ENCODE measurements at regions not wholly inside any gene's neighbourhood (a gene's known extent, or its start where the extent isn't known, plus 50 kb on each side); places are given as distances from the start of the nearest gene placed in this dataset. TPM values are rescaled to one million over a fixed set of nuclear protein-coding genes. Genes with fewer than 3 reads are reported as not detected.
"Not testable (repeated sequence)": the region's sequence is repeated elsewhere in the genome, so short reads cannot be mapped to it uniquely, and the experiment has no call there.

DNA sequence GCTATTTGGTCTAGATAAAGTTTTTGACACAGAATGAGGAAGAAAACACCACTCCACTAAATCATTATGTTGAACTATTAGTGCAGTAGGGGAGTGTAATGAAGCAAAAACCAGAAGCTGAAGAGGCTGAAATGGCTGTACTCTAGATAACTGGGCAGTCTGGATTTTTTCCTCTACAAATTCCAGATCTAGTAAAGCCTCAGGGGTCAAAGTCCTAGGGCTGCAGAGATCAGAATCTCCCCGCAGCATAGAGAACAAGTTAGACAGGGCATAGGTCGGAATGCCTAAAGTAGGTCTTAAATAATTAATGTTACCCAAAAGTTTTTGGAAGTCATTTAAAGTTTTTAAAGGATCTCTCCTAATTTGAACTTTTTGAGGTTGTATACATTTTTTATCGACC, 180.9 kb downstream of the OTOP1 start:
- DNase-seq: not testable (repeated sequence)

DNA sequence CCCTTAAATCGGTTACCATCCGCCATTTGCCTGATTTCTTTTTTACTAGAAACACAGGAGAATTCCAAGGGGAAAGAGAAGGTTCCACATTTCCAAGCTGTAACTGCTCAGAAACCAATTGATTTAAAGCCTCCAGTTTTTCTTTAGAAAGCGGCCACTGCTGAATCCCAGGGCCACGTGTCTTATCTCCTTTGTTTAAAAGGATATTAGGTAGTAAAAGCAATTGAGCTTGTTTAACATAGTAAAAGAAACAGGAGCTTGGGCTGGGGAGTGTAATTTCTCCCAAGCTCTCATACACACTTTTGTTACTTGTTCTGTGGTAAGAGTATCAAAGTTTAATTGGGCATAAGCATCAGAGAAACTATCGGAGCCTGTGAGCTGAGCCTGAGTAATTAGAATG, 180.0 kb downstream of the OTOP1 start:
- DNase-seq: not testable (repeated sequence)

- not testable (repeated sequence) for DNase-seq
These were observed 179.5 kb downstream of the OTOP1 start for GRCh38 chr4:4047202-4047601.

- DNase-seq: not testable (repeated sequence)
These were observed 178.5 kb downstream of the OTOP1 start for GRCh38 chr4:4048227-4048626.

- DNase-seq: not testable (repeated sequence)
These were observed 175.9 kb downstream of the OTOP1 start for GRCh38 chr4:4050781-4051180.

DNA sequence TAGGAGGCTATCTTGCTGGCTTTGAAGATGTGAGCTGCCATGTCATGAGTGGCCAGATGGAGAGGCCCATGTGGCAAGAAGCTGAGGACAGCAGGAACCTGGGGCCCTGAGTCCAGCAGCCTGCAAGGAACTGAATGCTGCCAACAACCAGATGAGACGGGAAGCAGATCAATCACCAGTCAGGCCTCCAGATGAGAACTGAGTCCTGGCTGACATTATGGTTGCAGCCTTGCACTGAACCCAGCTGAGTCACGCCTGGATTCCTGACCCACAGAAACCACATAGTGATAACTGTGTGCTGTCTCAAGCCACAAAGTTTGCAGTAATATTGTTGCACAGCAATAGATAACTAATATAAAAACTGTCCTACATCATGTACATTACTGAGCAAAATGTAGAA, 173.8 kb downstream of the OTOP1 start:
- not testable (repeated sequence) for DNase-seq

DNA sequence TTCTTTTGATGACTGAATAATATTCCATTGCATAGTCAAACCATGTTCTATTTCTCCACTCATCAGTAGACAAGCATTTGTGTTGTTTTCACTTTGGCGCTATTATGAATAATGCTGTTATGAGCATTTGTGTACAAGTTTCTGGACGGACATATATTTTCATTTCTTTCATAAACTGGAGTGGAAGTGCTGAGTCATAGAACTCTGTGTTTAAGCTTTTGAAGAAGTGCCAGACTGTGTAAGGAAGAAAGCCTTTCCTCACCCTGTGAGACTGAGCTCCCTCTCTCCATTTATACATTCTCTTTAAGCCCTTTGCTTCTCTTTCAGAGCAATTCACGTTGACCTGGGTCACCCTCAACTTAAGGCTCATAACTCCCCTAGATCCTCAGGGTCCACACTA, 169.5 kb downstream of the OTOP1 start:
- DNase-seq: not testable (repeated sequence)

DNA sequence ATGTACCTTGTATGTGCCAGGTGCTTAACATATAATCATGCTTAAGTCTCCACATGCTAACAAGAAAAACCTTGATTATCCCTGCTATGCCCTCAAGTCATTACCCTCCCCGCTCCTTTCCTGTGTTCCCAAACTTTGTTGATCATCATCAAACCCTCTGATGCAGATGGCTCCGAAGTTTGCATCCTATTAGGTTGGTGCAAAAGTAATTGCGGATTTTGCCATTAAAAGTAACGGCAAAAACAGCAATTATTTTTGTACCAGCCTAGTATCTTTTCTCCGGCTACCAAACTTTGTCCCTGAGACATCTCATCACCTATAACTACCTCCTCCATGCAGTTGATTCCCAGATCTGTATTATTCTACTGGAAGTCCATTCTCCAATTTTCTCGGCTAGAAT, 142.6 kb downstream of the OTOP1 start:
- DNase-seq: not testable (repeated sequence)

DNA sequence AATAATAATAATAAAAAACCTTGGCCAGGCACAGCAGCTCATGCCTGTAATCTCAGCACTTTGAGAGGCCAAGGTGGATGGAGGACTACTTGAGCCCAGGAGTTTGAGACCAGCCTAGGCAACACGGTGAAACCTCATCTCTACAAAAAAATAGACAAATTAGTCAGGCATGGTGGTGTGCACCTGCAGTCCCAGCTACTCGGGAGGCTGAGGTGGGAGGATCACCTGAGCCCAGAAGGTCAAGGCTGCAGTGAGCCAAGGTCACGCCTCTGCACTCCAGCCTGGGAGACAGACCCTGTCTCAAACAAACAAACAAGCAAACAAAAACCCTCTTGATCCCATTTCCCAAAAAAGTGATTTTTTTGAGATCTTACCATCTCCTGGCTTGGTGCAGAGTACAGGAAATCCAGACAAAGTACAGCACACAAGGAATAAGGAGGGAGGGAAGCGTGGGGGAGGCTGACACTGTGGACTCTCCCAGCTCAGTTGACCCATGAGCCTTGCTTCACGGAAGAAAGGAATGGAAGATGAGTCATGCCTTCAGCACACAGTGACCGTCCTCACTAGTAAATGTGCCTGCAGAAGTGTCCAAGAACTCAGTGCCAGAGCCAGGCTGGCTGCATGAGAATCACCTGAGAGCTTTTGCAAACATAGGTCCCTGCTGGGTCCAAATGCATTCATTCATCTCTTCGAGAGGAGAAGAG, 136.9 kb downstream of the OTOP1 start:
- not testable (repeated sequence) for DNase-seq

DNA sequence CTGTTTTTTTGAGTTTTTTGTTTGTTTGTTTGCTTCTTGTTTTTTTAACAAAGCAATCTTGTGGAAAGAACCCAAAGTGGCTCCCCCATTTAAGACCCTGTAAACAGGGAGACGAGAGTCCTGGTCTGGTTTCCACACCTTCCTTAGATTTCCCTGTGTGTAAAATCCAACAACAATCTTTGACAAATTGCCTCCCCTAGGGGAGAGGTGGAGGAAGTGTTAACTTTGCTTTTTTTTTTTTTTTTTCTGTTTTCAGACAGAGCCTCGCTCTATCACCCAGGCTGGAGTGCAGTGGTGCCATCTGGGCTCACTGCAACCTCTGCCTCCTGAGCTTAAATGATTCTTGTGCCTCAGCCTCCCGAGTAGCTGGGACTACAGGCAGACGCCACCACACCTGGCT, 136.0 kb downstream of the OTOP1 start:
- DNase-seq: not testable (repeated sequence)

- not testable (repeated sequence) for DNase-seq
These were observed 134.6 kb downstream of the OTOP1 start for GRCh38 chr4:4092159-4092558.

GRCh38 chr4:4099610-4100009, 127.1 kb downstream of the OTOP1 start:
- not testable (repeated sequence) for DNase-seq

GRCh38 chr4:4106923-4107322, 119.8 kb downstream of the OTOP1 start:
- DNase-seq: peak; percentile 1

- peak; percentile 56 for DNase-seq
These were observed 119.2 kb downstream of the OTOP1 start for GRCh38 chr4:4107411-4108107.

DNA sequence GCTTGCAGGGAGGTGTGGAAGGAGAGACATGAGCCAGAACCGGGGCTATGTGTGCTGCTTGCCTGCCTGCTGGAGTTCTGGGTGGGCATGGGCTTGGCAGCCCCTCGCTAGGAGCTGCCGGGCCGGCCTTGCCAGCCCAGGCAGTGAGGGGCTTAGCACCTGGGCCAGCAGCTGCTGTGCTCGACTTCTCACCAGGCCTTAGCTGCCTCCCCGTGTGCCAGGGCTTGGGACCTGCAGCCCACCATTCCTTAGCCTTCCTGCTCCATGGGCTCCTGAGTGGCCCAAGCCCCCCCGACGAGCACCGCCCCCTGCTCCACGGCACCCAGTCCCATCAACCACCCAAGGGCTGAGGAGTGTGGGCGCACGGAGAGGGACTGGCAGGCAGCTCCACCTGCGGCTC, 111.3 kb downstream of the OTOP1 start:
- DNase-seq: not testable (repeated sequence)

DNA sequence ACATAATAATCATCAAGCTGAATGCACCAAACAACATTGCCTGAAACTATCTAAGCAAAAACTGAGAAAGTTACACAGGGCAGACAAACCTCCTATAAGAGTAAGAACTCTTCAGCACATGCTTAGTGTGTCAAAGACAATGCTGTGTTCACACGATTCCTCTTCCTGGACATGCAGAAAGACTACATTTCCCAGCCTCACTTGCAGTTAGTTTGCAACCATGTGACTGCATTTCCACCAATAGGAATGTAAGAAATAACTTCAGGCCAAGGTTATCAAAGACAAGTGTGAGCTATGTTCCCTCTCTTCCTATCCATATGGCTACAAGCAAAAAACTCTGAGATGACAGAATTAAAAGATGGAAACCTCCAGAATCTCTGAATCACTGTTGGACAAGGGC, 109.8 kb downstream of the OTOP1 start:
- DNase-seq: not testable (repeated sequence)

DNA sequence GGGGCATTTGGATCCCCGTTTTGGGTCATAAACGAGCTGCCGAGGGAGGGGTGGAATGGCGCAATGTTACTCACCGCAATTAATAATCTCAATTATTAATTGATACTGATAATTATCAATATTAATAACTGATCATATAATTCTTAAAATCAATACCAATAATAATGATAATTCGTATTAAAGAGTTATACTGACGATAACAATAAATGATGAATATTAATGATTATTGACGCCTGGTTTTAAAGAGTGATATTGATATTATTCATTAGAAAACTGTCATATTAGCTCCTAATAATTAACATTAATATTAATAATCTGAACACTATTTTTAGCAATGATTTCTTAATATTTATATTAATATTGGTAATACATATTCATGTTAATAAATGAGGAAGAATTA, 92.4 kb downstream of the OTOP1 start:
- not testable (repeated sequence) for DNase-seq

DNA sequence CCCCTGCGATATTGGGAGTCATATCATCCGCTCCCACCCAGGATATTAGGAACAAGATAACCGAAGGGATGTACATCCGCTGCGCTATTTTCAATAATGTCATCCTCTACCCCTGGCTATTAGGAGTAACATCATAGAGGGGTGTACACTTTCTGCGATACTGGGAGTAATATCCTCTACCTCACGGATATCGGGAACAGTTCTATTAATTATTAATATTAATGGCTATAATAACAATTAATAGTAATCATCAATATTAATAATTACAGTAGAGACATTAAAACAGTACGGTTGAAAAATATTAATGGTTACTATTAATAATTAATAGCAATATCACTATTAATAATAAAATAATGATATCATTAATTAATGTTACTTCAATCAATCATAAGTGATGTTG, 90.1 kb downstream of the OTOP1 start:
- DNase-seq: not testable (repeated sequence)

Small RNAs in the stretch of these regions (small RNA-seq; reads per million reads assigned to genes)
- not detected for gene AC116562.3 (ENCODE audit: low replicate concordance)

All from tongue (tissue), 2 donors.